HEK293 (cell line): ENCODE measurements at regions not wholly inside any gene's neighbourhood (a gene's known extent, or its start where the extent isn't known, plus 50 kb on each side); places are given as distances from the start of the nearest gene placed in this dataset.
"Not testable (repeated sequence)": the region's sequence is repeated elsewhere in the genome, so short reads cannot be mapped to it uniquely, and the experiment has no call there.

Experiments used
- HOXA7 ChIP-seq: sonication (generic); formaldehyde crosslinking; IDR thresholded peaks from 2 replicates; pipeline ENCODE4 v1.8.1; 2022; ENCODE audit warnings: missing genetic modification reagents, borderline replicate concordance
- PRDM4 ChIP-seq: fragments of 450-650 bp; formaldehyde crosslinking; IDR thresholded peaks from 2 replicates; pipeline ENCODE4 v1.5.1; 2017; ENCODE audit warnings: missing biosample characterization, missing genetic modification characterization
- ZBTB44 ChIP-seq: fragments of 450-650 bp; IDR thresholded peaks from 2 replicates; pipeline ENCODE4 v1.5.1; 2018; ENCODE audit warnings: missing biosample characterization, mild to moderate bottlenecking, missing genetic modification characterization
- ZNF10 ChIP-seq: fragments of 450-650 bp; formaldehyde crosslinking; IDR thresholded peaks from 2 replicates; pipeline ENCODE4 v1.5.1; 2017; ENCODE audit warnings: missing biosample characterization, missing genetic modification characterization
- ZNF121 ChIP-seq: fragments of 450-650 bp; formaldehyde crosslinking; IDR thresholded peaks from 2 replicates; pipeline ENCODE4 v1.5.1; 2016; ENCODE audit warnings: missing biosample characterization, missing genetic modification characterization
- ZNF776 ChIP-seq: fragments of 450-650 bp; formaldehyde crosslinking; IDR thresholded peaks from 2 replicates; pipeline ENCODE4 v1.5.0; 2017; ENCODE audit warnings: missing biosample characterization, missing genetic modification characterization, borderline replicate concordance
- TF ChIP-seq, protein P1 (sequence below): fragments of 450-650 bp; formaldehyde crosslinking; IDR thresholded peaks from 2 replicates; pipeline ENCODE4 v1.5.1; 2017; ENCODE audit warnings: missing biosample characterization, missing genetic modification characterization
- TF ChIP-seq, protein P2 (sequence below): fragments of 450-650 bp; formaldehyde crosslinking; IDR thresholded peaks from 2 replicates; pipeline ENCODE4 v1.5.1; 2016; ENCODE audit warnings: missing biosample characterization, missing genetic modification characterization
- TF ChIP-seq, protein P3 (sequence below): IDR thresholded peaks from 2 replicates; pipeline ENCODE4 v1.6.1; 2011; ENCODE audit warnings: mild to moderate bottlenecking, low read depth, low read length, borderline replicate concordance
- TF ChIP-seq, protein P4 (sequence below): fragments of 450-650 bp; formaldehyde crosslinking; conservative IDR thresholded peaks from 2 replicates; pipeline ENCODE4 v1.5.1; 2016; ENCODE audit warnings: low read depth, missing biosample characterization, missing genetic modification characterization

- not testable (repeated sequence) for TF ChIP-seq HOXA7 (CRISPR knock-in tag); ZNF121 (tag by site-specific recombination); ZBTB44 (tag by site-specific recombination); PRDM4 (tag by site-specific recombination); ZNF776 (tag by site-specific recombination); ZNF10
- TF ChIP-seq, protein P1, sequence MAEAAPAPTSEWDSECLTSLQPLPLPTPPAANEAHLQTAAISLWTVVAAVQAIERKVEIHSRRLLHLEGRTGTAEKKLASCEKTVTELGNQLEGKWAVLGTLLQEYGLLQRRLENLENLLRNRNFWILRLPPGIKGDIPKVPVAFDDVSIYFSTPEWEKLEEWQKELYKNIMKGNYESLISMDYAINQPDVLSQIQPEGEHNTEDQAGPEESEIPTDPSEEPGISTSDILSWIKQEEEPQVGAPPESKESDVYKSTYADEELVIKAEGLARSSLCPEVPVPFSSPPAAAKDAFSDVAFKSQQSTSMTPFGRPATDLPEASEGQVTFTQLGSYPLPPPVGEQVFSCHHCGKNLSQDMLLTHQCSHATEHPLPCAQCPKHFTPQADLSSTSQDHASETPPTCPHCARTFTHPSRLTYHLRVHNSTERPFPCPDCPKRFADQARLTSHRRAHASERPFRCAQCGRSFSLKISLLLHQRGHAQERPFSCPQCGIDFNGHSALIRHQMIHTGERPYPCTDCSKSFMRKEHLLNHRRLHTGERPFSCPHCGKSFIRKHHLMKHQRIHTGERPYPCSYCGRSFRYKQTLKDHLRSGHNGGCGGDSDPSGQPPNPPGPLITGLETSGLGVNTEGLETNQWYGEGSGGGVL (tag by site-specific recombination): not testable (repeated sequence)
- TF ChIP-seq, protein P2, sequence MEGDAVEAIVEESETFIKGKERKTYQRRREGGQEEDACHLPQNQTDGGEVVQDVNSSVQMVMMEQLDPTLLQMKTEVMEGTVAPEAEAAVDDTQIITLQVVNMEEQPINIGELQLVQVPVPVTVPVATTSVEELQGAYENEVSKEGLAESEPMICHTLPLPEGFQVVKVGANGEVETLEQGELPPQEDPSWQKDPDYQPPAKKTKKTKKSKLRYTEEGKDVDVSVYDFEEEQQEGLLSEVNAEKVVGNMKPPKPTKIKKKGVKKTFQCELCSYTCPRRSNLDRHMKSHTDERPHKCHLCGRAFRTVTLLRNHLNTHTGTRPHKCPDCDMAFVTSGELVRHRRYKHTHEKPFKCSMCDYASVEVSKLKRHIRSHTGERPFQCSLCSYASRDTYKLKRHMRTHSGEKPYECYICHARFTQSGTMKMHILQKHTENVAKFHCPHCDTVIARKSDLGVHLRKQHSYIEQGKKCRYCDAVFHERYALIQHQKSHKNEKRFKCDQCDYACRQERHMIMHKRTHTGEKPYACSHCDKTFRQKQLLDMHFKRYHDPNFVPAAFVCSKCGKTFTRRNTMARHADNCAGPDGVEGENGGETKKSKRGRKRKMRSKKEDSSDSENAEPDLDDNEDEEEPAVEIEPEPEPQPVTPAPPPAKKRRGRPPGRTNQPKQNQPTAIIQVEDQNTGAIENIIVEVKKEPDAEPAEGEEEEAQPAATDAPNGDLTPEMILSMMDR (tag by site-specific recombination): not testable (repeated sequence)
- TF ChIP-seq, protein P3, sequence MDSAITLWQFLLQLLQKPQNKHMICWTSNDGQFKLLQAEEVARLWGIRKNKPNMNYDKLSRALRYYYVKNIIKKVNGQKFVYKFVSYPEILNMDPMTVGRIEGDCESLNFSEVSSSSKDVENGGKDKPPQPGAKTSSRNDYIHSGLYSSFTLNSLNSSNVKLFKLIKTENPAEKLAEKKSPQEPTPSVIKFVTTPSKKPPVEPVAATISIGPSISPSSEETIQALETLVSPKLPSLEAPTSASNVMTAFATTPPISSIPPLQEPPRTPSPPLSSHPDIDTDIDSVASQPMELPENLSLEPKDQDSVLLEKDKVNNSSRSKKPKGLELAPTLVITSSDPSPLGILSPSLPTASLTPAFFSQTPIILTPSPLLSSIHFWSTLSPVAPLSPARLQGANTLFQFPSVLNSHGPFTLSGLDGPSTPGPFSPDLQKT: not testable (repeated sequence)
- TF ChIP-seq, protein P4, sequence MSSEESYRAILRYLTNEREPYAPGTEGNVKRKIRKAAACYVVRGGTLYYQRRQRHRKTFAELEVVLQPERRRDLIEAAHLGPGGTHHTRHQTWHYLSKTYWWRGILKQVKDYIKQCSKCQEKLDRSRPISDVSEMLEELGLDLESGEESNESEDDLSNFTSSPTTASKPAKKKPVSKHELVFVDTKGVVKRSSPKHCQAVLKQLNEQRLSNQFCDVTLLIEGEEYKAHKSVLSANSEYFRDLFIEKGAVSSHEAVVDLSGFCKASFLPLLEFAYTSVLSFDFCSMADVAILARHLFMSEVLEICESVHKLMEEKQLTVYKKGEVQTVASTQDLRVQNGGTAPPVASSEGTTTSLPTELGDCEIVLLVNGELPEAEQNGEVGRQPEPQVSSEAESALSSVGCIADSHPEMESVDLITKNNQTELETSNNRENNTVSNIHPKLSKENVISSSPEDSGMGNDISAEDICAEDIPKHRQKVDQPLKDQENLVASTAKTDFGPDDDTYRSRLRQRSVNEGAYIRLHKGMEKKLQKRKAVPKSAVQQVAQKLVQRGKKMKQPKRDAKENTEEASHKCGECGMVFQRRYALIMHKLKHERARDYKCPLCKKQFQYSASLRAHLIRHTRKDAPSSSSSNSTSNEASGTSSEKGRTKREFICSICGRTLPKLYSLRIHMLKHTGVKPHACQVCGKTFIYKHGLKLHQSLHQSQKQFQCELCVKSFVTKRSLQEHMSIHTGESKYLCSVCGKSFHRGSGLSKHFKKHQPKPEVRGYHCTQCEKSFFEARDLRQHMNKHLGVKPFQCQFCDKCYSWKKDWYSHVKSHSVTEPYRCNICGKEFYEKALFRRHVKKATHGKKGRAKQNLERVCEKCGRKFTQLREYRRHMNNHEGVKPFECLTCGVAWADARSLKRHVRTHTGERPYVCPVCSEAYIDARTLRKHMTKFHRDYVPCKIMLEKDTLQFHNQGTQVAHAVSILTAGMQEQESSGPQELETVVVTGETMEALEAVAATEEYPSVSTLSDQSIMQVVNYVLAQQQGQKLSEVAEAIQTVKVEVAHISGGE (tag by site-specific recombination): not testable (repeated sequence)
Observed at GRCh38 chr14:105768039-105768438, 241.7 kb downstream of the TMEM121 start.
